ENCODE measurements at regions not wholly inside any gene's neighbourhood (a gene's known extent, or its start where the extent isn't known, plus 50 kb on each side); places are given as distances from the start of the nearest gene placed in this dataset.

- no peak overlapping the region for H3K27ac ChIP-seq (ENCODE audit: insufficient read depth, low read depth, low read length)
- dilution Hi-C loops (cut with MboI; ENCODE audit: extremely low pct_ligation_motif_present, low sequenced_read_pairs) (no loop called here), intact Hi-C loops (cut with micrococcal nuclease) (loop anchor here (1.0 kb wide), 2 partner anchors 310 to 390 kb away; no protein-coding TSS in a partner anchor)
- H3K9me3 ChIP-seq (replicated peaks; ENCODE audit: control insufficient read depth, insufficient read depth, low read length) = no peaks in the 10 kb centered on the region
- no peak for FAIRE-seq
- no peaks in the 10 kb centered on the region for H3K79me2 ChIP-seq (ENCODE audit: control insufficient read depth, insufficient read depth, low read length)
- H2AFZ ChIP-seq (ENCODE audit: low read depth, low read length) = no peak overlapping the region
- peaks cover 39 to 42% of the 10 kb centered on the region in 2 experiments for H3K27me3 ChIP-seq (ENCODE audit: control insufficient read depth in 2 of 2, insufficient read depth in 2 of 2, low read length in 2 of 2)
- ChIA-PET POLR2A (no interaction called here), CTCF (interaction anchor here (0.6 to 2.9 kb wide), 3 partner anchors 310 to 391 kb away, joined by 3 to 13 read pairs (median 7); no protein-coding TSS in a partner anchor)
- TF ChIP-seq JUN (IDR thresholded peaks at IDR 0.05; ENCODE audit: borderline replicate concordance, insufficient read depth, insufficient read length, low read depth) = no peak
- TF ChIP-seq, protein P1, sequence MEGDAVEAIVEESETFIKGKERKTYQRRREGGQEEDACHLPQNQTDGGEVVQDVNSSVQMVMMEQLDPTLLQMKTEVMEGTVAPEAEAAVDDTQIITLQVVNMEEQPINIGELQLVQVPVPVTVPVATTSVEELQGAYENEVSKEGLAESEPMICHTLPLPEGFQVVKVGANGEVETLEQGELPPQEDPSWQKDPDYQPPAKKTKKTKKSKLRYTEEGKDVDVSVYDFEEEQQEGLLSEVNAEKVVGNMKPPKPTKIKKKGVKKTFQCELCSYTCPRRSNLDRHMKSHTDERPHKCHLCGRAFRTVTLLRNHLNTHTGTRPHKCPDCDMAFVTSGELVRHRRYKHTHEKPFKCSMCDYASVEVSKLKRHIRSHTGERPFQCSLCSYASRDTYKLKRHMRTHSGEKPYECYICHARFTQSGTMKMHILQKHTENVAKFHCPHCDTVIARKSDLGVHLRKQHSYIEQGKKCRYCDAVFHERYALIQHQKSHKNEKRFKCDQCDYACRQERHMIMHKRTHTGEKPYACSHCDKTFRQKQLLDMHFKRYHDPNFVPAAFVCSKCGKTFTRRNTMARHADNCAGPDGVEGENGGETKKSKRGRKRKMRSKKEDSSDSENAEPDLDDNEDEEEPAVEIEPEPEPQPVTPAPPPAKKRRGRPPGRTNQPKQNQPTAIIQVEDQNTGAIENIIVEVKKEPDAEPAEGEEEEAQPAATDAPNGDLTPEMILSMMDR (IDR thresholded peaks at IDR 0.05; ENCODE audit: extremely low read depth in 1 of 2, insufficient read depth in 1 of 2, low read depth in 1 of 2, low read length in 2 of 2) = peak in 1 of 2 donors; percentile 10
- no peak overlapping the region for H3K9ac ChIP-seq (replicated peaks; ENCODE audit: extremely low read depth, insufficient read depth, low read length)
- peaks cover 9% of the 10 kb centered on the region for H3K4me1 ChIP-seq (ENCODE audit: control insufficient read depth, extremely low read depth, insufficient read depth, low read length)
- BruUV-seq (replicated peaks) = no TSS peak
- no peaks in the 10 kb centered on the region for H3K36me3 ChIP-seq (ENCODE audit: control insufficient read depth in 2 of 2, extremely low read depth in 1 of 2, insufficient read depth in 2 of 2, low read length in 2 of 2)
- H3K4me2 ChIP-seq (ENCODE audit: insufficient read depth, low read length) = no peak overlapping the region
- no peaks in the 10 kb centered on the region for H4K20me1 ChIP-seq (replicated peaks; ENCODE audit: control insufficient read depth, extremely low read depth, insufficient read depth, low read length)
- H3K4me3 ChIP-seq (replicated peaks in 1 of 3; ENCODE audit: insufficient read depth in 1 of 3, low read depth in 1 of 3, low read length in 3 of 3) = no peak overlapping the region
- H3K9me1 ChIP-seq (replicated peaks; ENCODE audit: control insufficient read depth, extremely low read depth, insufficient read depth, low read length) = no peaks in the 10 kb centered on the region
- DNase-seq (ENCODE audit: low read depth, low spot score) = no peak
These were observed 480.5 kb upstream of the PROK2 start for GRCh38 chr3:72265256-72266015.

GRCh38 chr3:72263223-72263990 lies 478.5 kb upstream of the PROK2 start:
- DNase-seq (ENCODE audit: low read depth, low spot score) (no peak), FAIRE-seq (no peak)
- Histone ChIP-seq H3K9me1 (replicated peaks; ENCODE audit: control insufficient read depth, extremely low read depth, insufficient read depth, low read length) (no peaks in the 10 kb centered on the region), H3K79me2 (ENCODE audit: control insufficient read depth, insufficient read depth, low read length) (no peaks in the 10 kb centered on the region), H3K4me3 (replicated peaks in 1 of 3; ENCODE audit: insufficient read depth in 1 of 3, low read depth in 1 of 3, low read length in 3 of 3) (no peak overlapping the region), H3K27ac (ENCODE audit: insufficient read depth, low read depth, low read length) (no peak overlapping the region), H3K9ac (replicated peaks; ENCODE audit: extremely low read depth, insufficient read depth, low read length) (no peak overlapping the region), H3K4me1 (ENCODE audit: control insufficient read depth, extremely low read depth, insufficient read depth, low read length) (no peaks in the 10 kb centered on the region), H3K9me3 (replicated peaks; ENCODE audit: control insufficient read depth, insufficient read depth, low read length) (no peaks in the 10 kb centered on the region), H3K27me3 (ENCODE audit: control insufficient read depth in 2 of 2, insufficient read depth in 2 of 2, low read length in 2 of 2) (peaks cover 44 to 54% of the 10 kb centered on the region in 2 experiments), H3K36me3 (ENCODE audit: control insufficient read depth in 2 of 2, extremely low read depth in 1 of 2, insufficient read depth in 2 of 2, low read length in 2 of 2) (no peaks in the 10 kb centered on the region), H4K20me1 (replicated peaks; ENCODE audit: control insufficient read depth, extremely low read depth, insufficient read depth, low read length) (no peaks in the 10 kb centered on the region), H3K4me2 (ENCODE audit: insufficient read depth, low read length) (no peak overlapping the region), H2AFZ (ENCODE audit: low read depth, low read length) (no peak overlapping the region)
- intact Hi-C loops (cut with micrococcal nuclease) (no loop called here), dilution Hi-C loops (cut with MboI; ENCODE audit: extremely low pct_ligation_motif_present, low sequenced_read_pairs) (no loop called here)
- ChIA-PET POLR2A (no interaction called here), CTCF (interaction anchor here (1.1 kb wide), 1 partner anchor 308 kb away, joined by 4 read pairs; no protein-coding TSS in a partner anchor)
- BruUV-seq (replicated peaks) = no TSS peak
- TF ChIP-seq EZH2 (IDR thresholded peaks at IDR 0.05; ENCODE audit: borderline replicate concordance, low read depth, low read length, severe bottlenecking) (no peak), POLR2AphosphoS5 (IDR thresholded peaks at IDR 0.05; ENCODE audit: insufficient read depth, low read depth, low read length) (no peak), GATA2 (IDR thresholded peaks at IDR 0.05; ENCODE audit: insufficient read depth, insufficient read length, low read depth, low read length) (no peak), FOS (IDR thresholded peaks at IDR 0.05; ENCODE audit: borderline replicate concordance, insufficient read depth, low read length) (no peak)

Measured in endothelial cell of umbilical vein (primary cell).